Vagina (tissue), 2 donors: ENCODE measurements at regions not wholly inside any gene's neighbourhood (a gene's known extent, or its start where the extent isn't known, plus 50 kb on each side); places are given as distances from the start of the nearest gene placed in this dataset.

Experiments
- POLR2A ChIP-seq, 2 donors: fragments of 450-650 bp; IDR thresholded peaks; one replicate each; pipeline ENCODE4 v1.6.1; 2017; ENCODE audit warnings: antibody characterized with exemption in 2 of 2, mild to moderate bottlenecking in 2 of 2, moderate library complexity in 2 of 2
- POLR2AphosphoS5 ChIP-seq, 2 donors: sonication (generic); formaldehyde crosslinking; IDR thresholded peaks; one replicate each; pipeline ENCODE4 v1.9.0; 2017; ENCODE audit warnings: antibody characterized with exemption in 2 of 2, mild to moderate bottlenecking in 2 of 2, low read depth in 1 of 2; ENCODE audit not compliant: insufficient read depth in 1 of 2
- TF ChIP-seq, protein P1 (sequence below), 3 experiments: fragments of 450-650 bp in 2 of 3; fragments of 200-600 bp in 1 of 3; sonication (generic) in 1 of 3; IDR thresholded peaks; one replicate each; pipeline ENCODE4 v1.5.1; 2017 to 2019; ENCODE audit warnings: antibody characterized with exemption in 3 of 3, mild to moderate bottlenecking in 2 of 3, moderate library complexity in 2 of 3

DNA sequence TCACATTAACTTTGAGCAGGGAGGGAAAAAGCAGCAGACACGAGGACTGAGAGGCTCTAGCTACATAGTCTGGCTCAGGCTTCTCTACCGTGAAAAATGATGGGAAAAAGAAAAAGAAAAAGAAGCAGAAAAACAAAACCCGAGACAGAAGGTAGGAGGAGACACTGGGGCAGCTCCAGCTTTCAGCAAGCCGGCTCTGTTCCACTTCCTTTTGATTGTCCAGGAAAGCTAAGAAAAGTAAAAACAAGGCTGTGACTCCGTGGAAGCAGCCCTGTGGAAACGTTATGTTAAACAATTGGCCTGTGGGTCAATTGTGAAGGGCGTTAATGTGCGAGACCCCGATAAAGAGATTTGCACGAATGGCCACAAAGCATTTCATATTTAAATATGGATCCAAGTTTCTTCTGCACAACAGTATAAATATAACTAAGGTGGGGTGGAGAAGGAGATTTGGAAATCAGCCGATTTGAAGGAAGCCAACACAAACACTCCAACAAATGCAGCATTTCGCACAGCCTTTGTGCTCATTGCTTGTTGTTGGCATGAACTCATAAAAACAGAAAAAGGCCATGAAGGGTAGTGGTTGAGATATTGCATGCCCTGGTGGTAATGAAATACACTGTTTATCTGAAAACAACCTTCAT lies 236.9 kb upstream of the JAG1 start:
- TF ChIP-seq POLR2A (IDR thresholded peaks at IDR 0.05) (no peak), POLR2AphosphoS5 (IDR thresholded peaks at IDR 0.05; ENCODE audit: insufficient read depth in 1 of 2, low read depth in 1 of 2) (no peak)
- TF ChIP-seq, protein P1, sequence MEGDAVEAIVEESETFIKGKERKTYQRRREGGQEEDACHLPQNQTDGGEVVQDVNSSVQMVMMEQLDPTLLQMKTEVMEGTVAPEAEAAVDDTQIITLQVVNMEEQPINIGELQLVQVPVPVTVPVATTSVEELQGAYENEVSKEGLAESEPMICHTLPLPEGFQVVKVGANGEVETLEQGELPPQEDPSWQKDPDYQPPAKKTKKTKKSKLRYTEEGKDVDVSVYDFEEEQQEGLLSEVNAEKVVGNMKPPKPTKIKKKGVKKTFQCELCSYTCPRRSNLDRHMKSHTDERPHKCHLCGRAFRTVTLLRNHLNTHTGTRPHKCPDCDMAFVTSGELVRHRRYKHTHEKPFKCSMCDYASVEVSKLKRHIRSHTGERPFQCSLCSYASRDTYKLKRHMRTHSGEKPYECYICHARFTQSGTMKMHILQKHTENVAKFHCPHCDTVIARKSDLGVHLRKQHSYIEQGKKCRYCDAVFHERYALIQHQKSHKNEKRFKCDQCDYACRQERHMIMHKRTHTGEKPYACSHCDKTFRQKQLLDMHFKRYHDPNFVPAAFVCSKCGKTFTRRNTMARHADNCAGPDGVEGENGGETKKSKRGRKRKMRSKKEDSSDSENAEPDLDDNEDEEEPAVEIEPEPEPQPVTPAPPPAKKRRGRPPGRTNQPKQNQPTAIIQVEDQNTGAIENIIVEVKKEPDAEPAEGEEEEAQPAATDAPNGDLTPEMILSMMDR (IDR thresholded peaks at IDR 0.05), result no peak
